CD8-positive, alpha-beta memory T cell (primary cell): ENCODE measurements at regions not wholly inside any gene's neighbourhood (a gene's known extent, or its start where the extent isn't known, plus 50 kb on each side); places are given as distances from the start of the nearest gene placed in this dataset.

Experiments used
- CTCF ChIA-PET: fragments of 350-600 bp; sonication (Branson Sonifier 250); formaldehyde crosslinking; loops from one replicate; lab custom pipeline; 2021; ENCODE audit warnings: antibody characterized with exemption; lab: Charles Lee
- POLR2A ChIA-PET: fragments of 350-600 bp; sonication (Branson Sonifier 250); formaldehyde crosslinking; loops from one replicate; lab custom pipeline; 2021; ENCODE audit warnings: antibody characterized with exemption; lab: Charles Lee
- DNase-seq, 5 donors: peaks; one replicate each; pipeline versions ENCODE4 v3.0.0 to v3.0.0-alpha.2; 2020 to 2022; ENCODE audit warnings: mixed read lengths in 1 of 5
- H3K27ac ChIP-seq: one replicate; pipeline ENCODE4 v1.7.0; 2013; ENCODE audit warnings: low read depth, mild to moderate bottlenecking, low read length, moderate library complexity
- H3K27me3 ChIP-seq: 2 replicates; pipeline ENCODE4 v1.7.0; 2013; ENCODE audit warnings: low read length, mild to moderate bottlenecking; ENCODE audit not compliant: insufficient read depth, poor library complexity, severe bottlenecking
- H3K36me3 ChIP-seq: 2 replicates; pipeline ENCODE4 v1.7.0; 2013; ENCODE audit warnings: mild to moderate bottlenecking, low read length, moderate library complexity; ENCODE audit not compliant: insufficient read depth
- H3K4me1 ChIP-seq: 2 replicates; pipeline ENCODE4 v1.7.0; 2013; ENCODE audit warnings: mild to moderate bottlenecking, low read length, moderate library complexity; ENCODE audit not compliant: insufficient read depth
- H3K4me3 ChIP-seq: 2 replicates; pipeline ENCODE4 v1.7.0; 2013; ENCODE audit warnings: mild to moderate bottlenecking, low read length
- H3K9me3 ChIP-seq: 2 replicates; pipeline ENCODE4 v1.7.0; 2013; ENCODE audit warnings: mild to moderate bottlenecking, low read length
- H3K27ac Mint-ChIP-seq, 8 donors: one replicate each; pipeline ENCODE4 v1.8.0; 2020 to 2021; ENCODE audit warnings: mixed read lengths in 8 of 8, mild to moderate bottlenecking in 6 of 8, inconsistent platforms in 3 of 8, moderate library complexity in 3 of 8
- H3K27me3 Mint-ChIP-seq, 2 donors: one replicate each; pipeline ENCODE4 v1.8.0; 2020 to 2021; ENCODE audit warnings: mixed read lengths in 2 of 2, mild to moderate bottlenecking in 1 of 2, moderate library complexity in 1 of 2
- H3K36me3 Mint-ChIP-seq, 3 donors: one replicate each; pipeline ENCODE4 v1.8.0; 2020 to 2021; ENCODE audit warnings: mixed read lengths in 3 of 3, inconsistent platforms in 1 of 3, mild to moderate bottlenecking in 1 of 3
- H3K4me1 Mint-ChIP-seq, 3 donors: one replicate each; pipeline ENCODE4 v1.8.0; 2020 to 2021; ENCODE audit warnings: mixed read lengths in 3 of 3, inconsistent platforms in 1 of 3, mild to moderate bottlenecking in 1 of 3
- H3K4me3 Mint-ChIP-seq, 7 donors: one replicate each; pipeline ENCODE4 v1.8.0; 2020 to 2021; ENCODE audit warnings: mixed read lengths in 7 of 7, mild to moderate bottlenecking in 6 of 7, moderate library complexity in 4 of 7, inconsistent platforms in 2 of 7
- H3K9me3 Mint-ChIP-seq, 5 donors: one replicate each; pipeline ENCODE4 v1.8.0; 2020 to 2022; ENCODE audit warnings: mixed read lengths in 5 of 5, mild to moderate bottlenecking in 3 of 5, moderate library complexity in 2 of 5, inconsistent platforms in 1 of 5

GRCh38 chr21:22490049-22490448 lies 1491.8 kb downstream of the NCAM2 start:
- no peaks in the 10 kb centered on the region for H3K27me3 Mint-ChIP-seq
- H3K36me3 Mint-ChIP-seq, result no peaks in the 10 kb centered on the region
- H3K4me3 Mint-ChIP-seq, result no peak overlapping the region
- Histone ChIP-seq H3K4me3 (no peak overlapping the region), H3K27ac (no peak overlapping the region), H3K4me1 (no peaks in the 10 kb centered on the region), H3K9me3 (no peaks in the 10 kb centered on the region), H3K36me3 (no peaks in the 10 kb centered on the region), H3K27me3 (no peaks in the 10 kb centered on the region)
- ChIA-PET POLR2A (no interaction called here), CTCF (no interaction called here)
- H3K4me1 Mint-ChIP-seq, result no peaks in the 10 kb centered on the region
- no peak overlapping the region for H3K27ac Mint-ChIP-seq
- DNase-seq, result no peak
- peaks cover 2 to 11% (median 7%) of the 10 kb centered on the region in 5 donors for H3K9me3 Mint-ChIP-seq

GRCh38 chr21:22516230-22516629 lies 1518.0 kb downstream of the NCAM2 start:
- Histone ChIP-seq H3K27ac (no peak overlapping the region), H3K27me3 (no peaks in the 10 kb centered on the region), H3K36me3 (no peaks in the 10 kb centered on the region), H3K4me3 (no peak overlapping the region), H3K4me1 (no peaks in the 10 kb centered on the region), H3K9me3 (no peaks in the 10 kb centered on the region)
- POLR2A ChIA-PET, result no interaction called here
- CTCF ChIA-PET, result no interaction called here
- Mint-ChIP-seq H3K4me1 (no peaks in the 10 kb centered on the region), H3K27ac (no peak overlapping the region), H3K4me3 (no peak overlapping the region), H3K9me3 (peaks cover 4 to 22% (median 15%) of the 10 kb centered on the region in 5 donors), H3K27me3 (no peaks in the 10 kb centered on the region), H3K36me3 (no peaks in the 10 kb centered on the region)
- no peak for DNase-seq

- Histone ChIP-seq H3K4me3 (no peak overlapping the region), H3K4me1 (no peaks in the 10 kb centered on the region), H3K27ac (no peak overlapping the region), H3K27me3 (no peaks in the 10 kb centered on the region), H3K36me3 (no peaks in the 10 kb centered on the region), H3K9me3 (no peaks in the 10 kb centered on the region)
- Mint-ChIP-seq H3K27ac (no peak overlapping the region), H3K4me3 (no peak overlapping the region), H3K36me3 (no peaks in the 10 kb centered on the region), H3K27me3 (no peaks in the 10 kb centered on the region), H3K9me3 (peaks cover 9 to 48% (median 29%) of the 10 kb centered on the region in 5 donors), H3K4me1 (no peaks in the 10 kb centered on the region)
- DNase-seq, result no peak
- ChIA-PET POLR2A (no interaction called here), CTCF (no interaction called here)
Measured at GRCh38 chr21:22535630-22536029, 1537.4 kb downstream of the NCAM2 start.

- ChIA-PET POLR2A (no interaction called here), CTCF (no interaction called here)
- Mint-ChIP-seq H3K4me1 (no peaks in the 10 kb centered on the region), H3K4me3 (no peak overlapping the region), H3K9me3 (peaks cover 12 to 46% (median 33%) of the 10 kb centered on the region in 5 donors), H3K27ac (no peak overlapping the region), H3K27me3 (no peaks in the 10 kb centered on the region), H3K36me3 (no peaks in the 10 kb centered on the region)
- no peaks in the 10 kb centered on the region for H3K4me1 ChIP-seq
- H3K27me3 ChIP-seq, result no peaks in the 10 kb centered on the region
- no peak overlapping the region for H3K27ac ChIP-seq
- no peak for DNase-seq
- H3K36me3 ChIP-seq, result no peaks in the 10 kb centered on the region
- no peaks in the 10 kb centered on the region for H3K9me3 ChIP-seq
- no peak overlapping the region for H3K4me3 ChIP-seq
Measured at GRCh38 chr21:22536509-22536908, 1538.3 kb downstream of the NCAM2 start.

- H3K4me1 ChIP-seq, result no peaks in the 10 kb centered on the region
- H3K27me3 Mint-ChIP-seq, result no peaks in the 10 kb centered on the region
- CTCF ChIA-PET, result no interaction called here
Measured at GRCh38 chr21:22544747-22545146, 1546.5 kb downstream of the NCAM2 start.

GRCh38 chr21:22552390-22552789 lies 1554.2 kb downstream of the NCAM2 start:
- Mint-ChIP-seq H3K9me3 (peaks cover 0 to 13% (median 2%) of the 10 kb centered on the region in 5 donors), H3K36me3 (no peaks in the 10 kb centered on the region), H3K4me1 (no peaks in the 10 kb centered on the region), H3K27me3 (no peaks in the 10 kb centered on the region), H3K27ac (no peak overlapping the region), H3K4me3 (no peak overlapping the region)
- H3K27me3 ChIP-seq, result no peaks in the 10 kb centered on the region
- H3K9me3 ChIP-seq, result no peaks in the 10 kb centered on the region
- H3K27ac ChIP-seq, result no peak overlapping the region
- DNase-seq, result no peak
- H3K36me3 ChIP-seq, result no peaks in the 10 kb centered on the region
- POLR2A ChIA-PET, result no interaction called here
- no peaks in the 10 kb centered on the region for H3K4me1 ChIP-seq
- CTCF ChIA-PET, result no interaction called here
- H3K4me3 ChIP-seq, result no peak overlapping the region

More at GRCh38 chr21:22544747-22545146, 1546.5 kb downstream of the NCAM2 start:
- Mint-ChIP-seq H3K4me3 (no peak overlapping the region), H3K9me3 (peaks cover 15 to 38% (median 20%) of the 10 kb centered on the region in 5 donors), H3K36me3 (no peaks in the 10 kb centered on the region), H3K4me1 (no peaks in the 10 kb centered on the region), H3K27ac (no peak overlapping the region)
- H3K4me3 ChIP-seq, result no peak overlapping the region
- no peaks in the 10 kb centered on the region for H3K36me3 ChIP-seq
- DNase-seq, result no peak
- POLR2A ChIA-PET, result no interaction called here
- H3K9me3 ChIP-seq, result no peaks in the 10 kb centered on the region
- H3K27me3 ChIP-seq, result no peaks in the 10 kb centered on the region
- H3K27ac ChIP-seq, result no peak overlapping the region

- no peak overlapping the region for H3K27ac Mint-ChIP-seq
- H3K4me3 Mint-ChIP-seq, result no peak overlapping the region
- H3K4me1 Mint-ChIP-seq, result no peaks in the 10 kb centered on the region
- H3K36me3 Mint-ChIP-seq, result no peaks in the 10 kb centered on the region
- DNase-seq, result no peak
- Histone ChIP-seq H3K4me1 (no peaks in the 10 kb centered on the region), H3K36me3 (no peaks in the 10 kb centered on the region), H3K27me3 (no peaks in the 10 kb centered on the region), H3K4me3 (no peak overlapping the region), H3K27ac (no peak overlapping the region), H3K9me3 (no peaks in the 10 kb centered on the region)
- CTCF ChIA-PET, result no interaction called here
- peaks cover 1 to 13% (median 8%) of the 10 kb centered on the region in 5 donors for H3K9me3 Mint-ChIP-seq
- POLR2A ChIA-PET, result no interaction called here
- H3K27me3 Mint-ChIP-seq, result no peaks in the 10 kb centered on the region
Measured at GRCh38 chr21:22554690-22555316, 1556.6 kb downstream of the NCAM2 start.

- ChIA-PET POLR2A (no interaction called here), CTCF (no interaction called here)
- no peak overlapping the region for H3K4me3 Mint-ChIP-seq
- H3K4me1 Mint-ChIP-seq, result no peaks in the 10 kb centered on the region
- no peaks in the 10 kb centered on the region for H3K27me3 ChIP-seq
- H3K4me1 ChIP-seq, result no peaks in the 10 kb centered on the region
- H3K36me3 ChIP-seq, result no peaks in the 10 kb centered on the region
- H3K27ac ChIP-seq, result no peak overlapping the region
- no peak overlapping the region for H3K27ac Mint-ChIP-seq
- H3K9me3 Mint-ChIP-seq, result peaks cover 1 to 23% (median 8%) of the 10 kb centered on the region in 5 donors
- no peak for DNase-seq
- H3K27me3 Mint-ChIP-seq, result peaks cover 0 to 2% of the 10 kb centered on the region in 2 donors
- H3K9me3 ChIP-seq, result no peaks in the 10 kb centered on the region
- H3K4me3 ChIP-seq, result no peak overlapping the region
- peaks cover 0 to 1% (median 0%) of the 10 kb centered on the region in 3 donors for H3K36me3 Mint-ChIP-seq
Measured at GRCh38 chr21:22556829-22557228, 1558.6 kb downstream of the NCAM2 start.
